Gastroesophageal sphincter (tissue), 3 donors: ENCODE measurements at regions not wholly inside any gene's neighbourhood (a gene's known extent, or its start where the extent isn't known, plus 50 kb on each side); places are given as distances from the start of the nearest gene placed in this dataset.

Experiments
- CTCF ChIP-seq, 4 experiments: fragments of 200-600 bp in 2 of 4; fragments of 450-650 bp in 2 of 4; sonication (generic) in 1 of 4; IDR thresholded peaks; one replicate each; pipeline ENCODE4 v1.5.1; 2017 to 2019; ENCODE audit warnings: antibody characterized with exemption in 4 of 4, mild to moderate bottlenecking in 2 of 4, moderate library complexity in 2 of 4
- EP300 ChIP-seq: sonication (generic); formaldehyde crosslinking; IDR thresholded peaks from one replicate; pipeline ENCODE4 v1.6.1; 2017; ENCODE audit warnings: antibody characterized with exemption, mild to moderate bottlenecking
- POLR2A ChIP-seq, 2 donors: fragments of 450-650 bp; IDR thresholded peaks; one replicate each; pipeline ENCODE4 v1.6.1; 2017; ENCODE audit warnings: antibody characterized with exemption in 2 of 2, mild to moderate bottlenecking in 2 of 2, moderate library complexity in 1 of 2
- POLR2AphosphoS5 ChIP-seq: sonication (generic); formaldehyde crosslinking; IDR thresholded peaks from one replicate; pipeline ENCODE4 v1.6.1; 2017; ENCODE audit warnings: antibody characterized with exemption

GRCh38 chr15:62734706-62735105 lies 307.8 kb upstream of the TPM1 start:
- TF ChIP-seq CTCF (IDR thresholded peaks at IDR 0.05) (no peak), POLR2AphosphoS5 (no peak), POLR2A (IDR thresholded peaks at IDR 0.05) (no peak), EP300 (no peak)
